ENCODE measurements at regions not wholly inside any gene's neighbourhood (a gene's known extent, or its start where the extent isn't known, plus 50 kb on each side); places are given as distances from the start of the nearest gene placed in this dataset.

DNA sequence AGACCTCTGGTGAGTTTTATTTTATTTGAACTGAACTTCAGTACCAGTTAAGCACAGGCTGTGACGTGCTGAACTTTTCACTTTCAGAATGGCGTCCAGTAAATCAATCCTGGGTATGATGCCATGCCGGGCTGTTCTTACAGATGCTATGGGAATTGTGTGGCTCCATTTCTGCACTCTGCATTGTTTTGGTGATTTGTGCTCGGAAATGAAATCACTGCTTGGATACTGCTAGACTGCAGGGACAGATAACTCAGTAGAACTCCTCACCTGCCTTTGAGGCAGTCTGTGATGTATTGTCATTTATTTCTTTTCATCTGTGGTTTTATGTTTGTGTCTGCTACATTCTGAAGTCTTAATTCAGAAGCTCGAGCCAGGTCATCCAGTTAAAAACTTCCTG is 172.7 kb downstream of the PTPN11 start:
- intact Hi-C loops (cut with micrococcal nuclease; ENCODE audit: unreplicated experiment) = no loop called here
- H3K36me3 ChIP-seq (ENCODE audit: low read depth) = no peaks in the 10 kb centered on the region
- POLR2A ChIA-PET (ENCODE audit: unreplicated experiment) = no interaction called here
- no peaks in the 10 kb centered on the region for H3K79me2 ChIP-seq (ENCODE audit: low read depth)
- CTCF ChIA-PET = no interaction called here
- no peak for TF ChIP-seq EZH2 (IDR thresholded peaks at IDR 0.05; ENCODE audit: low read depth)
- TF ChIP-seq, protein P1, sequence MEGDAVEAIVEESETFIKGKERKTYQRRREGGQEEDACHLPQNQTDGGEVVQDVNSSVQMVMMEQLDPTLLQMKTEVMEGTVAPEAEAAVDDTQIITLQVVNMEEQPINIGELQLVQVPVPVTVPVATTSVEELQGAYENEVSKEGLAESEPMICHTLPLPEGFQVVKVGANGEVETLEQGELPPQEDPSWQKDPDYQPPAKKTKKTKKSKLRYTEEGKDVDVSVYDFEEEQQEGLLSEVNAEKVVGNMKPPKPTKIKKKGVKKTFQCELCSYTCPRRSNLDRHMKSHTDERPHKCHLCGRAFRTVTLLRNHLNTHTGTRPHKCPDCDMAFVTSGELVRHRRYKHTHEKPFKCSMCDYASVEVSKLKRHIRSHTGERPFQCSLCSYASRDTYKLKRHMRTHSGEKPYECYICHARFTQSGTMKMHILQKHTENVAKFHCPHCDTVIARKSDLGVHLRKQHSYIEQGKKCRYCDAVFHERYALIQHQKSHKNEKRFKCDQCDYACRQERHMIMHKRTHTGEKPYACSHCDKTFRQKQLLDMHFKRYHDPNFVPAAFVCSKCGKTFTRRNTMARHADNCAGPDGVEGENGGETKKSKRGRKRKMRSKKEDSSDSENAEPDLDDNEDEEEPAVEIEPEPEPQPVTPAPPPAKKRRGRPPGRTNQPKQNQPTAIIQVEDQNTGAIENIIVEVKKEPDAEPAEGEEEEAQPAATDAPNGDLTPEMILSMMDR (conservative IDR thresholded peaks at IDR 0.05) = no peak
- H3F3A ChIP-seq (ENCODE audit: insufficient read depth, low read depth) = no peaks in the 10 kb centered on the region
- no peaks in the 10 kb centered on the region for H4K20me1 ChIP-seq (ENCODE audit: insufficient read depth)
- peaks cover 37% of the 10 kb centered on the region for H3K27me3 ChIP-seq (ENCODE audit: insufficient read depth, low read depth)
- H3K4me2 ChIP-seq = no peak overlapping the region
- no peak overlapping the region for H3K4me3 ChIP-seq
- no peaks in the 10 kb centered on the region for H3K4me1 ChIP-seq (replicated peaks; ENCODE audit: insufficient read depth)
- no peak for DNase-seq
- no peaks in the 10 kb centered on the region for H3K9me3 ChIP-seq (ENCODE audit: insufficient read depth, low read depth)
- H3K27ac ChIP-seq = no peak overlapping the region
- no peak overlapping the region for H2AFZ ChIP-seq
- H3K9me2 ChIP-seq (ENCODE audit: insufficient read depth) = no peaks in the 10 kb centered on the region
- no TSS peak for BruUV-seq (replicated peaks)

DNA sequence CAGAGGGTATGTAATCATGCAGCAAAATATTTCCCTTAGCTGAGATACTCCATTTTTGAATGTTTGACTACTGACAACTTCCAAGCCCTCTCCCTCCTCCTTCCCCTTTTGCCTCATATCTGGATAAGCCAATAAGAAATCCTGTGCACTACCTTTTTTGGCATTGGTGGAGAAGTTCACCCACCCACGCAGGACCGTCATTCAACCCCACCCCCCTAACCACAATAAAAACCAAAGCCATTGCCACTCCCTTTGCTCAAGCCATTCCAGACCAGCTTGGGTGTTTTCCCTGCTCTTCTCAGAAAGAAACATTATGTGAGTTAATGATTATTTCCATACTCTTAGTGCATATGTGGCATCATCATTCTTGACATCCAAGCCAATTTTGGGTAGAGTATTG is 176.7 kb downstream of the PTPN11 start:
- intact Hi-C loops (cut with micrococcal nuclease; ENCODE audit: unreplicated experiment) = no loop called here
- Histone ChIP-seq H3K4me2 (no peak overlapping the region), H3K9me2 (ENCODE audit: insufficient read depth) (no peaks in the 10 kb centered on the region), H3K36me3 (ENCODE audit: low read depth) (no peaks in the 10 kb centered on the region), H2AFZ (no peak overlapping the region), H3K27me3 (ENCODE audit: insufficient read depth, low read depth) (peaks cover 65% of the 10 kb centered on the region), H3K4me3 (no peak overlapping the region), H3K27ac (no peak overlapping the region), H3K9me3 (ENCODE audit: insufficient read depth, low read depth) (no peaks in the 10 kb centered on the region), H4K20me1 (ENCODE audit: insufficient read depth) (no peaks in the 10 kb centered on the region), H3K79me2 (ENCODE audit: low read depth) (no peaks in the 10 kb centered on the region), H3K4me1 (replicated peaks; ENCODE audit: insufficient read depth) (no peaks in the 10 kb centered on the region), H3F3A (ENCODE audit: insufficient read depth, low read depth) (no peaks in the 10 kb centered on the region)
- no peak for DNase-seq
- ChIA-PET CTCF (no interaction called here), POLR2A (ENCODE audit: unreplicated experiment) (no interaction called here)
- TF ChIP-seq, protein P1 (conservative IDR thresholded peaks at IDR 0.05) = no peak
- no peak for TF ChIP-seq EZH2 (IDR thresholded peaks at IDR 0.05; ENCODE audit: low read depth)
- BruUV-seq (replicated peaks) = no TSS peak

DNA sequence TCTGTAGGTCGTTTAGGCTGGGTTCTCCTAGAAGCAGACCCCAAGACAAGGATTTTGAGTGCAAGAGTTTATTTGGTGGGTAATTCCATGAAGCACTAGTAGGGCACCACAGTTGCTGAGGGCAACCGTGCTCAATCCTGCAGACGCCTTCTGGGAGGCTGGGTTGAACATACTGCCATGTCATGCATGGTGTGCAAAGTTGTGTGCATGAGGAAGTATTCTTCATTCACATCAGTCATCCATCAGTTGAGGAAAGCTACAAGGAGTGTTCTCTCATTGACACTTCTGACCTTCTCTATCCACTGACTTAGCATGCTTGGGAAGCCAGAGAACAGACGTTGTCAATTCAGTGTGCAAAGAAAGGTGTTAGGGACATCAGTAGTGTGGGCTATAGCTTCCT is 179.2 kb downstream of the PTPN11 start:
- H3K27me3 ChIP-seq (ENCODE audit: insufficient read depth, low read depth) = peaks cover 58% of the 10 kb centered on the region
- no peak for DNase-seq
- POLR2A ChIA-PET (ENCODE audit: unreplicated experiment) = no interaction called here
- H3K4me1 ChIP-seq (replicated peaks; ENCODE audit: insufficient read depth) = no peaks in the 10 kb centered on the region
- no peaks in the 10 kb centered on the region for H4K20me1 ChIP-seq (ENCODE audit: insufficient read depth)
- no peaks in the 10 kb centered on the region for H3F3A ChIP-seq (ENCODE audit: insufficient read depth, low read depth)
- intact Hi-C loops (cut with micrococcal nuclease; ENCODE audit: unreplicated experiment) = no loop called here
- H3K4me2 ChIP-seq = no peak overlapping the region
- H2AFZ ChIP-seq = no peak overlapping the region
- H3K9me3 ChIP-seq (ENCODE audit: insufficient read depth, low read depth) = 0 out of 2 replicates have a peak, but pooled peaks cover 3% of the 10 kb centered on the region
- BruUV-seq (replicated peaks) = no TSS peak
- no peaks in the 10 kb centered on the region for H3K9me2 ChIP-seq (ENCODE audit: insufficient read depth)
- TF ChIP-seq EZH2 (IDR thresholded peaks at IDR 0.05; ENCODE audit: low read depth) = no peak
- TF ChIP-seq, protein P1 (conservative IDR thresholded peaks at IDR 0.05) = no peak
- H3K27ac ChIP-seq = no peak overlapping the region
- H3K4me3 ChIP-seq = no peak overlapping the region
- H3K36me3 ChIP-seq (ENCODE audit: low read depth) = no peaks in the 10 kb centered on the region
- H3K79me2 ChIP-seq (ENCODE audit: low read depth) = no peaks in the 10 kb centered on the region
- CTCF ChIA-PET = no interaction called here

Data from PC-9 (cell line).